PC-3 (cell line): ENCODE measurements at regions not wholly inside any gene's neighbourhood (a gene's known extent, or its start where the extent isn't known, plus 50 kb on each side); places are given as distances from the start of the nearest gene placed in this dataset.

Source experiments
- ATAC-seq: fragments of 200-7000 bp; cut with Tn5 transposase; 2 replicates; pipeline ENCODE4 v1.9.1; 2020; ENCODE audit warnings: mild to moderate bottlenecking, moderate library complexity
- BruUV-seq: library from RNA; stranded (reverse); fragments of 400-500 nt; replicated peaks from 2 replicates; lab custom pipeline; 2021; lab: Mats Ljungman, UMichigan
- CTCF ChIA-PET: fragments of 300-600 bp; sonication (Branson Sonifier 250); formaldehyde crosslinking; loops from one replicate; lab custom pipeline; 2022; ENCODE audit warnings: antibody characterized with exemption; lab: Charles Lee
- POLR2A ChIA-PET: fragments of 300-600 bp; sonication (Branson Sonifier 250); formaldehyde crosslinking; loops from one replicate; lab custom pipeline; 2022; ENCODE audit warnings: antibody characterized with exemption; ENCODE audit not compliant: unreplicated experiment; lab: Charles Lee
- DNase-seq: peaks from one replicate; pipeline ENCODE4 v3.0.0-alpha.2; 2015
- H2AFZ ChIP-seq: fragments of 300-600 bp; sonication (generic); 2 replicates; pipeline ENCODE4 v1.6.0; 2016; ENCODE audit warnings: antibody characterized with exemption, low read length
- H3F3A ChIP-seq: fragments of 300-600 bp; sonication (generic); one replicate; pipeline ENCODE4 v1.6.0; 2017; ENCODE audit warnings: antibody characterized with exemption, low read length, control low read depth, mild to moderate bottlenecking; ENCODE audit not compliant: unreplicated experiment
- H3K27ac ChIP-seq: fragments of 300-600 bp; sonication (generic); 2 replicates; pipeline ENCODE4 v1.5.1; 2016; ENCODE audit warnings: mild to moderate bottlenecking, low read length
- H3K27me3 ChIP-seq: fragments of 300-600 bp; sonication (generic); 2 replicates; pipeline ENCODE4 v1.6.1; 2016; ENCODE audit warnings: low read length, mixed read lengths
- H3K36me3 ChIP-seq: fragments of 300-600 bp; sonication (generic); 2 replicates; pipeline ENCODE4 v1.6.1; 2016; ENCODE audit warnings: low read depth, mixed run types, low read length, mixed read lengths
- H3K4me1 ChIP-seq: fragments of 300-600 bp; sonication (generic); 2 replicates; pipeline ENCODE4 v1.5.1; 2016; ENCODE audit warnings: low read length; ENCODE audit not compliant: insufficient read depth
- H3K4me2 ChIP-seq: fragments of 300-600 bp; sonication (generic); 2 replicates; pipeline ENCODE4 v1.6.0; 2016; ENCODE audit warnings: low read length
- H3K4me3 ChIP-seq: fragments of 300-600 bp; sonication (generic); 2 replicates; pipeline ENCODE4 v1.5.1; 2016; ENCODE audit warnings: mild to moderate bottlenecking, low read length, mixed read lengths
- H3K79me2 ChIP-seq: fragments of 300-600 bp; sonication (generic); 2 replicates; pipeline ENCODE4 v1.6.1; 2017; ENCODE audit warnings: low read length, mixed read lengths
- H3K9ac ChIP-seq: fragments of 300-600 bp; sonication (generic); 2 replicates; pipeline ENCODE4 v1.6.0; 2016; ENCODE audit warnings: mild to moderate bottlenecking, low read length
- H3K9me2 ChIP-seq: fragments of 300-600 bp; sonication (generic); replicated peaks from 2 replicates; pipeline ENCODE4 v1.6.1; 2016; ENCODE audit warnings: mixed run types, low read length, mixed read lengths
- H3K9me3 ChIP-seq: fragments of 300-600 bp; sonication (generic); 2 replicates; pipeline ENCODE4 v1.6.1; 2016; ENCODE audit warnings: low read length, mixed read lengths
- H4K20me1 ChIP-seq: fragments of 300-600 bp; sonication (generic); 2 replicates; pipeline ENCODE4 v1.6.1; 2016; ENCODE audit warnings: low read length, mixed read lengths
- EZH2 ChIP-seq: fragments of 300-600 bp; sonication (generic); IDR thresholded peaks from one replicate; pipeline ENCODE4 v1.6.1; 2017; ENCODE audit warnings: antibody characterized with exemption, mild to moderate bottlenecking, low read length; ENCODE audit not compliant: unreplicated experiment
- EZH2phosphoT487 ChIP-seq: fragments of 300-600 bp; sonication (generic); IDR thresholded peaks from 2 replicates; pipeline ENCODE4 v1.6.1; 2018; ENCODE audit warnings: mild to moderate bottlenecking, antibody characterized with exemption, low read length, borderline replicate concordance
- intact Hi-C: fragments of 100-400 bp; cut with micrococcal nuclease; formaldehyde crosslinking; loops from 2 replicates; pipeline ENCODE4 v1.9.0; 2023
- TF ChIP-seq, protein P1 (sequence below): fragments of 300-600 bp; sonication (generic); conservative IDR thresholded peaks from 2 replicates; pipeline ENCODE4 v1.5.1; 2017; ENCODE audit warnings: antibody characterized with exemption, low read depth, mild to moderate bottlenecking, low read length

DNA sequence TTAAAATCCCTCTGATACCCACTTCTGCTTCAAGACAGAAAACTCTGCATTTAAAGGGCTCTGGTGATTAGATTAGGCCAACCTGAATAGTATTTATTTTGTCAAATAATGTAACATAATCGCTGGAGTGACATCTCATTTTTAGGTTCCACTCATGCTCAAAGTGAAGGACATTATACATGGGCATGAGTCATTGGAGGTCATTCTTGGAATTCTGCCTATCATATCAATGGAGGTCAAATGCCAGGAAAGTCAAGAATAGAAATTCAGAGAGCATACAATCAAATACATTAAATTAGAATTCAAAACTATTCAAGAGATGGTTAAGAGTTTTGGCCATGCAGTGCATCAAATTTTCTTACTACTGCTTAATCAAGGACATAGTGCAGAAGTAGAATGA, 50.8 kb upstream of the PRSS1 start:
- no TSS peak for BruUV-seq
- ATAC-seq (no peak), DNase-seq (no peak)
- Histone ChIP-seq H3F3A (no peaks in the 10 kb centered on the region), H3K4me3 (no peak overlapping the region), H3K27me3 (peaks cover 2% of the 10 kb centered on the region; the same call in 1 of the 2 replicates), H4K20me1 (no peaks in the 10 kb centered on the region), H3K4me1 (no peaks in the 10 kb centered on the region), H3K27ac (no peak overlapping the region), H3K79me2 (no peaks in the 10 kb centered on the region), H3K4me2 (no peak overlapping the region), H3K9ac (no peak overlapping the region), H3K9me3 (no peaks in the 10 kb centered on the region), H2AFZ (no peak overlapping the region), H3K9me2 (no peaks in the 10 kb centered on the region), H3K36me3 (no peaks in the 10 kb centered on the region)
- intact Hi-C loops, result loop anchor here (5.0 kb wide), 1 partner anchor 41 kb away; no protein-coding TSS in a partner anchor
- TF ChIP-seq EZH2, result no peak
- TF ChIP-seq EZH2phosphoT487, result no peak
- TF ChIP-seq, protein P1, sequence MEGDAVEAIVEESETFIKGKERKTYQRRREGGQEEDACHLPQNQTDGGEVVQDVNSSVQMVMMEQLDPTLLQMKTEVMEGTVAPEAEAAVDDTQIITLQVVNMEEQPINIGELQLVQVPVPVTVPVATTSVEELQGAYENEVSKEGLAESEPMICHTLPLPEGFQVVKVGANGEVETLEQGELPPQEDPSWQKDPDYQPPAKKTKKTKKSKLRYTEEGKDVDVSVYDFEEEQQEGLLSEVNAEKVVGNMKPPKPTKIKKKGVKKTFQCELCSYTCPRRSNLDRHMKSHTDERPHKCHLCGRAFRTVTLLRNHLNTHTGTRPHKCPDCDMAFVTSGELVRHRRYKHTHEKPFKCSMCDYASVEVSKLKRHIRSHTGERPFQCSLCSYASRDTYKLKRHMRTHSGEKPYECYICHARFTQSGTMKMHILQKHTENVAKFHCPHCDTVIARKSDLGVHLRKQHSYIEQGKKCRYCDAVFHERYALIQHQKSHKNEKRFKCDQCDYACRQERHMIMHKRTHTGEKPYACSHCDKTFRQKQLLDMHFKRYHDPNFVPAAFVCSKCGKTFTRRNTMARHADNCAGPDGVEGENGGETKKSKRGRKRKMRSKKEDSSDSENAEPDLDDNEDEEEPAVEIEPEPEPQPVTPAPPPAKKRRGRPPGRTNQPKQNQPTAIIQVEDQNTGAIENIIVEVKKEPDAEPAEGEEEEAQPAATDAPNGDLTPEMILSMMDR, result no peak
- ChIA-PET CTCF (no interaction called here), POLR2A (no interaction called here)

DNA sequence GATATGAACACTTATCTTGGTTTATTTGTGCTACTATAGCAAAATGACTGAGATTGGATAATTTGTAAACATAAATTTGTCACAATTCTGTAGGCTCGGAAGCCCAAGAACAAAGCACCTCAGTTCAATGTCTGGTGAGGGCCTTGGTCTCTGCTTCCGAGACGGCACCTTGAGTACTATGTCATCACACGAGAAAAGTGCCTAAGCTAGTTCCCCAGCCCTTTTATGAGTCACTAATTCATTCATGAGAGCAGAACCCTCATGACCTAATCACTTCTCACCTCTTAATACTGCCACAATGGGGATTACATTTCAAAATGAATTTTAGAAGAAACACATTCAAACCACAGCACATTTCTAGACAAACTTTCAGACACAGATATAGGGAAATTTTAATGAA, 52.0 kb upstream of the PRSS1 start:
- Histone ChIP-seq H3K4me1 (no peaks in the 10 kb centered on the region), H3K9me3 (no peaks in the 10 kb centered on the region), H3K4me2 (no peak overlapping the region), H3K4me3 (no peak overlapping the region), H3K27me3 (peaks cover 10% of the 10 kb centered on the region; the same call in 1 of the 2 replicates), H4K20me1 (no peaks in the 10 kb centered on the region), H3K9ac (no peak overlapping the region), H3K79me2 (no peaks in the 10 kb centered on the region), H3F3A (no peaks in the 10 kb centered on the region), H3K27ac (no peak overlapping the region), H3K36me3 (no peaks in the 10 kb centered on the region), H3K9me2 (no peaks in the 10 kb centered on the region), H2AFZ (no peak overlapping the region)
- no peak for TF ChIP-seq EZH2
- TF ChIP-seq, protein P1, result no peak
- TF ChIP-seq EZH2phosphoT487, result no peak
- POLR2A ChIA-PET, result no interaction called here
- DNase-seq (no peak), ATAC-seq (no peak)
- intact Hi-C loops, result loop anchor here (5.0 kb wide), 1 partner anchor 40 kb away; no protein-coding TSS in a partner anchor
- CTCF ChIA-PET, result no interaction called here
- no TSS peak for BruUV-seq

DNA sequence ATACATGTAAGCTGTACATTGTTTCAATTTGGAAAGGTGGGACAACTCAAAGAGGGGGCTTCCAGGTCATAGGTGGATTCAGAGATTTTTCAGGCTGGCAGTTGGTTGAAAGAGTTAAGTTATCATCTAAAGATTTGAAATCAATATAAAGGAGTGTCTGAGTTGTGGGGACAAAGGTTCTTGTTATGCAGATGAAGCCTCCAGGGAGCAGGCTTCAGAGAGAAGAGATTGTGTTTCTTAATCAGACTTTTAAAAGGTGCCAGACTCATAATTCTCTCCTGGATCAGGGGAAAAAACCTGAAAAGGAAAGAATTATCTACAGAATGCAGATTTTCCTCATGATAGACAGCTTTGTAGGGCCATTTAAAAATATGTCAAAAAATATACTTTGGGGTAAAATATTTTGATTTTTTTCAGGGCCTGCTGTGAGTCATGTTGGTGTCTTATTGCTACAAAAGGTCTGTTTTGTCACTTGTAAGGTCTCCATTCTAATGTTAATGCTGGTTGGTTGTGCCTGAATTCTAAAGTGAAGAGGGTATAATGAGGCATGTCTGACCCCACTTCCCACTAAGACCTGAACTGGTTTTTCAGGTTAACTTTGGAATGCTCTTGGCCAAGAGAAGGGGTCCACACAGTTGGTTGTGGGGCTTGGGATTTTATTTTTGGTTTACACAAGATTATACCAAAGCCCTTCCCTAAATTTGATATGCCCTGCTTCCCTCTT, 52.7 kb upstream of the PRSS1 start:
- no peaks in the 10 kb centered on the region for H3F3A ChIP-seq
- no peak for DNase-seq

More for the DNA sequence above, 52.7 kb upstream of the PRSS1 start:
- H3K9me2 ChIP-seq, result no peaks in the 10 kb centered on the region
- H3K27ac ChIP-seq, result no peak overlapping the region
- TF ChIP-seq, protein P1, result no peak
- no peak for TF ChIP-seq EZH2
- no peak for TF ChIP-seq EZH2phosphoT487
- no peak overlapping the region for H2AFZ ChIP-seq
- H3K4me2 ChIP-seq, result no peak overlapping the region
- ChIA-PET POLR2A (no interaction called here), CTCF (no interaction called here)
- H4K20me1 ChIP-seq, result no peaks in the 10 kb centered on the region
- no peaks in the 10 kb centered on the region for H3K9me3 ChIP-seq
- no peaks in the 10 kb centered on the region for H3K36me3 ChIP-seq
- ATAC-seq, result no peak
- H3K4me3 ChIP-seq, result no peak overlapping the region
- H3K4me1 ChIP-seq, result no peaks in the 10 kb centered on the region
- H3K79me2 ChIP-seq, result no peaks in the 10 kb centered on the region
- H3K27me3 ChIP-seq, result peaks cover 10% of the 10 kb centered on the region; the same call in 1 of the 2 replicates
- no peak overlapping the region for H3K9ac ChIP-seq
- no TSS peak for BruUV-seq
- intact Hi-C loops, result loop anchor here (5.0 kb wide), 1 partner anchor 39 kb away; no protein-coding TSS in a partner anchor
